HG03108 (cell line): ENCODE measurements at regions not wholly inside any gene's neighbourhood (a gene's known extent, or its start where the extent isn't known, plus 50 kb on each side); places are given as distances from the start of the nearest gene placed in this dataset.
A peak's percentile ranks its signal among the peaks of the same experiment; 100 is the strongest.
"Not testable (repeated sequence)": the region's sequence is repeated elsewhere in the genome, so short reads cannot be mapped to it uniquely, and the experiment has no call there.

Source experiments
- ATAC-seq: cut with Tn5 transposase; IDR thresholded peaks from one replicate; pipeline ENCODE4 v1.9.1; 2021; ENCODE audit warnings: moderate library complexity; ENCODE audit not compliant: unreplicated experiment

- no peak for ATAC-seq
Measured at GRCh38 chr14:58730792-58731464, 93.2 kb downstream of the DACT1 start.

- ATAC-seq, result no peak
Measured at GRCh38 chr14:58731465-58732293, 93.9 kb downstream of the DACT1 start.

DNA sequence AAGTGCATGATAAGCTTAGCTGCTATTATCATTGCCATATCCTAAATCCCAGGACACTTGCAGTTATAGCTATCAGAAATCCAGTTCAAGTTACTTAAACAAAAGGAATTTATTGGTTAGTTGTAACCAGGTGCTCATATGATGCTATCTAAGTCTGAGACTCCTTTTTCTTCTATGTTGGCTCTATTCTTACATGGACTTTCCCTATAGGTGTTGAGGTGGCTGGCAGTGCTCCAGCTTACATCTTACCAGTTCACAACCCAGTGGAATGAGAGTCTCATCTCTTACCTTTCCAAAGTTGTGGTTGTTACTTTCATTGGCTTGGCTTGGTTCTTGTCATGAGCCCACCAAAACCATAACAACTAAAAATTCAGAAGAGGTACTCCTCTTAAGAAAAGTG lies 94.6 kb downstream of the DACT1 start:
- no peak for ATAC-seq

- no peak for ATAC-seq
Measured at GRCh38 chr14:58733451-58734208, 95.9 kb downstream of the DACT1 start.

GRCh38 chr14:58735596-58735995 lies 97.8 kb downstream of the DACT1 start:
- no peak for ATAC-seq

- no peak for ATAC-seq
Measured at GRCh38 chr14:58736606-58737005, 98.8 kb downstream of the DACT1 start.

DNA sequence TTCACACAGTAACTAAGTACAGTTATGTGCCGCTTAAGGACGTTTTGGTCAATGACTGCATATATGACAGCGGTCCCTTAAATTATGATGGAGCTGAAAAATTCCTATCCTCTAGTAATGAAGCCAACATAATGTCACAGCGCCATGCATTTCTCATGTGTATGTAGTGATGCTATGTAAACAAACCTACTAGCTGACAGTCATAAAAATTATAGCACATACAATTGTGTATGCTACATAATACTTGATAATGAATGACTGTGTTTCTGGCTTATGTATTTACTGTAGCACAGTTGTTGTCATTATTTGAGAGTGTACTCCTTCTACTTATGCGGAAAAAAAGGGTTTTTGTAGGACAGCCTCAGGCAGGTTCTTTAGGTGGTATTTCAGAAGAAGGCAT lies 99.7 kb downstream of the DACT1 start:
- ATAC-seq, result no peak

DNA sequence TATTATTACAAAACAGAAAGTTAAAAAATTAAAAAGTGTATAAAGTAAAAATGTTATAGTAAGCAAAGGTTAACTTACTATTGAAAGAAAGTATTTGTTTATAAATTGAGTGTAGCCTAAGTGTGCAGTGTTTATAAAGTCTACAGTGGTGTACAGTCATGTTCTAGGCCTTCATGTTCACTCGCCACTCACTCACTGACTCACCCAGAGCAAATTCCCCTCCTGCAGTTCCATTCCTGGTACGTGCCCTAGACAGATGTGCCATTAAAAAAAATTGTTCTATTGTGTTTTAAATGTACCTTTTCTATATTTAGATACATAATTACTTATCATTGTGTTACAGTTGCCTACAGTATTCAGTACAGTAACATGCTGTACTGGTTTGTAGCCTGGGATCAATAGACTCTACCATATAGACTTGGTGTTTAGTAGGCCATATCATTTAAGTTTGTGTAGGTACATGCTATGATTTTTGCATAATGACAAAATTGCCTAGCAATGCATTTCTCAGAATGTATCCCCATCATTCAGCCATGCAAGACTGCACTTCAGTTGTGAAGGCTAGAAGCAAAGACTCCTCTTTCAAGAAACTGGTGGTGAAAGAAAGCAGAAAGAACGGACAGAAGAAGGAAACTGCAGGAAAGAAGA lies 100.6 kb downstream of the DACT1 start:
- no peak for ATAC-seq

GRCh38 chr14:58738876-58739275 lies 101.1 kb downstream of the DACT1 start:
- ATAC-seq, result no peak

DNA sequence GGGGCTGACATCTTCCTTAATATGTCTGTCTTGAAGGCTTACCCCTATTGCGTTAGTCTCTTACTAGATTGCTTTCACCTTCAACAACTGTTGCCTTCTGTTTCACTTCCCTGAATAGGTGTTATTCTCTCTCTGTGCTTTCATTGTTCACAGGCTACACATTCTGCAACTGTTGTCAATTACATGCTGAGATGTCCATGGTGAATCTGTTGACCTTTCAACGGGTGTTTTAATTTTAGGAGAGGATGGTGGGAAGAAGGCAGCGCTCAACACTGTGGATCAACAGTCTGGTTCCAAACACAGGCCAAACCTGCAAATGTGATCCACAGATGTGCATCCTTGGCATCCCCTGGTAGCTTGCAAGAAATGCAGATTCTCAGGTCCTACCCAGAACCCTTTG lies 101.9 kb downstream of the DACT1 start:
- peak; percentile 65 for ATAC-seq

DNA sequence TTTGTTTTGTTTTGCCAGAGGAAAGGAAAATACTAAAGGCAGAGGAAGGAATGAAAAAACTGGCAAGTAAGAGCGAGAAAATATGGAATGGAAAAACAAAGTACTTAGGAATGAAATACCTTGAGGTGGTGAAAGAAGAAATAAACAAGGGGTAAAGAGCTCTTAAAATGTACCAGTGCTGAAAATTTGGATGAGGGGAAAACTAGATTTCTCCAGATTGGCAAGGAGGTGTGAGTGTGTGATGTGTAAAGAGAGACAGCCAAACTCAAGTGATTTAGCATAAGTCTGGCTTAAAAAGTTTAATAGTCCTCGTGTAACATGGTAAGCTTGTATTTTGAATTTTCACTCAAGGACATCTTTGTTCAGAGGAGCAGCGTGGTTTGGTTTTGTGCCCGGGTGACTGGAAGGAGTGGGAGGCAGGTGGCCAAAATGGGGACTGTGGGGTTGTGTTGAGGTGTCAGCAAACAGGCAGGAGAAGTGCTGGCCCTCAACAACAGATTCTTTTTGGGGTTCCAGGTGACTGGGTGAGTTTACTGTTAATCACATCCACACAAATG lies 102.7 kb downstream of the DACT1 start:
- no peak for ATAC-seq

- no peak for ATAC-seq
Measured at GRCh38 chr14:58744801-58745394, 107.1 kb downstream of the DACT1 start.

- no peak for ATAC-seq
Measured at GRCh38 chr14:58746261-58746660, 108.5 kb downstream of the DACT1 start.

DNA sequence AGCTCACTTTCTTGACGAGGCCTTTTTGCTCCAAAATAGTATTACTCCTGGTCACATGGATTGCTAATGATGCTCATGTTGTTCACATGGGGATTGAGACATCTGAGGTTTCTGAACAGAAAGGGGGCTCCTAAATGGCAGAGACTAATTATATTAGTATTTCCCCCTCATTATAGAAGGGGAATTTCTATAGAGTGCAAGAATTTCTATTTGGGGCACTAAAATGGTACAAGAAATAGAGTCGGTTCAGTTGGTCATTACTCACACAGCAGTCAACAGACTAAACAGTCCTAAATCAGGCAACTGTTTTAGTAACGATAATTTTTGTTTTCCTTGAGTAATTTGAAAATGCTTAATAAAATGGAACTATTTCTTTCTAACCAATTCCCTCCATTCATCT lies 108.9 kb downstream of the DACT1 start:
- no peak for ATAC-seq

GRCh38 chr14:58747181-58747580 lies 109.4 kb downstream of the DACT1 start:
- no peak for ATAC-seq

DNA sequence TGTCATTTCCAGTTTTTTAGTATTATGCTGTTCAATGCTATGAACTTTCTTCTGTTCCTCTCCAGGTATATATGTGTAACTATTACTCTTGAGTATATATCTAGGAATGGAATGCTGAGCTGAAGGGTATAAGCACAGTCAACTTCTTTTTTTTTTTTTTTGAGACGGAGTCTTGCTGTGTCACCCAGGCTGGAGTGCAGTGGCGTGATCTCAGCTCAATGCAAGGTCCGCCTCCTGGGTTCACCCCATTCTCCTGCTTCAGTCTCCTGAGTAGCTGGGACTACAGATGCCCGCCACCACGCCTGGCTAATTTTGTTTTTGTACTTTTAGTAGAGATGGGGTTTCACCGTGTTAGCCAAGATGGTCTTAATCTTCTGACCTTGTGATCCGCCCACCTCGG lies 110.5 kb downstream of the DACT1 start:
- not testable (repeated sequence) for ATAC-seq

- peak; percentile 92 for ATAC-seq
Measured at GRCh38 chr14:58749066-58749669, 111.4 kb downstream of the DACT1 start.

GRCh38 chr14:58750321-58751269 lies 112.8 kb downstream of the DACT1 start:
- no peak for ATAC-seq

- ATAC-seq, result no peak
Measured at GRCh38 chr14:58751788-58752187, 114.0 kb downstream of the DACT1 start.
